H9 (cell line): ENCODE measurements at regions not wholly inside any gene's neighbourhood (a gene's known extent, or its start where the extent isn't known, plus 50 kb on each side); places are given as distances from the start of the nearest gene placed in this dataset.

ENCODE experiments used
- DNase-seq: peaks from one replicate; pipeline ENCODE4 v3.0.0-alpha.2; 2017
- H2AFZ ChIP-seq: one replicate; pipeline ENCODE4 v1.6.1; 2013; ENCODE audit warnings: mild to moderate bottlenecking, low read length, control low read depth, moderate library complexity
- H2AK5ac ChIP-seq: 2 replicates; pipeline ENCODE4 v1.6.1; 2013; ENCODE audit warnings: low read length, control low read depth, mixed read lengths; ENCODE audit not compliant: insufficient read length
- H2BK120ac ChIP-seq: one replicate; pipeline ENCODE4 v1.6.1; 2013; ENCODE audit warnings: low read depth, mild to moderate bottlenecking, low read length, control low read depth, inconsistent platforms; ENCODE audit not compliant: poor library complexity, severe bottlenecking
- H2BK12ac ChIP-seq: 2 replicates; pipeline ENCODE4 v1.6.1; 2013; ENCODE audit warnings: low read length, control low read depth, mixed read lengths, low read depth; ENCODE audit not compliant: insufficient read length
- H2BK15ac ChIP-seq: 2 replicates; pipeline ENCODE4 v1.6.1; 2013; ENCODE audit warnings: low read depth, low read length, control low read depth
- H2BK20ac ChIP-seq: one replicate; pipeline ENCODE4 v1.6.1; 2013; ENCODE audit warnings: low read depth, mild to moderate bottlenecking, low read length, control low read depth, inconsistent platforms; ENCODE audit not compliant: poor library complexity, severe bottlenecking
- H2BK5ac ChIP-seq: 2 replicates; pipeline ENCODE4 v1.6.1; 2013; ENCODE audit warnings: low read length, control low read depth, mixed read lengths; ENCODE audit not compliant: insufficient read length
- H3K14ac ChIP-seq: 2 replicates; pipeline ENCODE4 v1.6.1; 2013; ENCODE audit warnings: low read length, control low read depth; ENCODE audit not compliant: insufficient read depth
- H3K18ac ChIP-seq: 2 replicates; pipeline ENCODE4 v1.6.1; 2013; ENCODE audit warnings: low read depth, mild to moderate bottlenecking, mixed read lengths, low read length, control low read depth; ENCODE audit not compliant: insufficient read length
- H3K23ac ChIP-seq: 2 replicates; pipeline ENCODE4 v1.6.1; 2013; ENCODE audit warnings: low read length, control low read depth, mixed read lengths, low read depth; ENCODE audit not compliant: insufficient read length
- H3K23me2 ChIP-seq: 2 replicates; pipeline ENCODE4 v1.6.1; 2013; ENCODE audit warnings: low read depth, mild to moderate bottlenecking, mixed read lengths, low read length, control low read depth; ENCODE audit not compliant: insufficient read length, poor library complexity, severe bottlenecking
- H3K27ac ChIP-seq: 2 replicates; pipeline ENCODE4 v1.5.1; 2013; ENCODE audit warnings: low read length, control low read depth, mixed read lengths, low read depth; ENCODE audit not compliant: insufficient read length
- H3K27me3 ChIP-seq: 2 replicates; pipeline ENCODE4 v1.6.1; 2013; ENCODE audit warnings: low read length, control low read depth, inconsistent platforms; ENCODE audit not compliant: insufficient read depth
- H3K4ac ChIP-seq: 2 replicates; pipeline ENCODE4 v1.6.1; 2013; ENCODE audit warnings: low read depth, mild to moderate bottlenecking, control low read depth, inconsistent platforms, low read length, moderate library complexity
- H3K4me1 ChIP-seq: 2 replicates; pipeline ENCODE4 v1.6.1; 2013; ENCODE audit warnings: low read length, control low read depth, inconsistent platforms; ENCODE audit not compliant: insufficient read depth
- H3K4me2 ChIP-seq: 2 replicates; pipeline ENCODE4 v1.6.1; 2013; ENCODE audit warnings: low read length, control low read depth, mixed read lengths; ENCODE audit not compliant: insufficient read length, insufficient read depth
- H3K56ac ChIP-seq: 2 replicates; pipeline ENCODE4 v1.6.1; 2013; ENCODE audit warnings: low read depth, mild to moderate bottlenecking, mixed read lengths, low read length, control low read depth; ENCODE audit not compliant: insufficient read length
- H3K79me1 ChIP-seq: 2 replicates; pipeline ENCODE4 v1.6.1; 2013; ENCODE audit warnings: low read depth, mild to moderate bottlenecking, moderate library complexity, low read length, control low read depth, inconsistent platforms; ENCODE audit not compliant: insufficient read depth, poor library complexity, severe bottlenecking
- H3K79me2 ChIP-seq: 2 replicates; pipeline ENCODE4 v1.6.1; 2013; ENCODE audit warnings: low read length, control low read depth, inconsistent platforms; ENCODE audit not compliant: insufficient read depth
- H3K9ac ChIP-seq: 2 replicates; pipeline ENCODE4 v1.6.1; 2013; ENCODE audit warnings: low read length, control low read depth, mixed read lengths; ENCODE audit not compliant: insufficient read length; ENCODE audit errors: extremely low read depth
- H3K9me3 ChIP-seq: one replicate; pipeline ENCODE4 v1.6.1; 2013; ENCODE audit warnings: low read depth, low read length, inconsistent platforms; ENCODE audit not compliant: control insufficient read depth
- H3T11ph ChIP-seq: one replicate; pipeline ENCODE4 v1.6.1; 2013; ENCODE audit warnings: mild to moderate bottlenecking, low read length, control low read depth, inconsistent platforms
- H4K20me1 ChIP-seq: one replicate; pipeline ENCODE4 v1.6.1; 2013; ENCODE audit not compliant: control insufficient read depth, insufficient read length, insufficient read depth
- H4K5ac ChIP-seq: 2 replicates; pipeline ENCODE4 v1.6.1; 2013; ENCODE audit warnings: low read depth, mild to moderate bottlenecking, mixed read lengths, low read length, control low read depth; ENCODE audit not compliant: insufficient read length
- H4K8ac ChIP-seq: replicated peaks from 2 replicates; pipeline ENCODE4 v1.6.1; 2013; ENCODE audit warnings: low read length, control low read depth, mixed read lengths, low read depth; ENCODE audit not compliant: insufficient read length
- H4K91ac ChIP-seq: 2 replicates; pipeline ENCODE4 v1.6.1; 2013; ENCODE audit warnings: low read depth, mild to moderate bottlenecking, moderate library complexity, mixed read lengths, low read length, control low read depth; ENCODE audit not compliant: insufficient read length
- H3K27ac Mint-ChIP-seq, 3 experiments: 2 replicates in 2 of 3; 3 replicates in 1 of 3; pipeline ENCODE4 v1.8.0; 2020 to 2021; ENCODE audit warnings: mixed read lengths in 3 of 3, mild to moderate bottlenecking in 1 of 3, moderate library complexity in 1 of 3
- H3K27me3 Mint-ChIP-seq: 2 replicates; pipeline ENCODE4 v1.8.0; 2021; ENCODE audit warnings: low read depth, mild to moderate bottlenecking, moderate library complexity, mixed read lengths
- H3K36me3 Mint-ChIP-seq, 3 experiments: 2 replicates in 2 of 3; 3 replicates in 1 of 3; pipeline ENCODE4 v1.8.0; 2020 to 2021; ENCODE audit warnings: low read depth in 3 of 3, mixed read lengths in 3 of 3; ENCODE audit not compliant: insufficient read depth in 1 of 3
- H3K4me1 Mint-ChIP-seq, 2 experiments: 2 replicates each; pipeline ENCODE4 v1.8.0; 2020; ENCODE audit warnings: mixed read lengths in 2 of 2
- H3K4me3 Mint-ChIP-seq, 2 experiments: 2 replicates in 1 of 2; 3 replicates in 1 of 2; pipeline ENCODE4 v1.8.0; 2020 to 2021; ENCODE audit warnings: mild to moderate bottlenecking in 2 of 2, mixed read lengths in 2 of 2, moderate library complexity in 1 of 2
- H3K9me3 Mint-ChIP-seq, 2 experiments: 2 replicates in 1 of 2; 3 replicates in 1 of 2; pipeline ENCODE4 v1.8.0; 2020; ENCODE audit warnings: mild to moderate bottlenecking in 2 of 2, mixed read lengths in 2 of 2, moderate library complexity in 1 of 2
- WGBS: extraction: QIAGEN DNeasy Blood & Tissue Kit; methylation state at CpG from one replicate; pipeline ENCODE4 v1.1.7; 2013; ENCODE audit warnings: missing lambda C conversion rate, low lambda C conversion rate, mixed read lengths; ENCODE audit not compliant: insufficient read length; ENCODE audit errors: extremely low coverage; 5-methylcytosine and 5-hydroxymethylcytosine counted together
- TF ChIP-seq, protein P1 (sequence below): fragments of 200-600 bp; sonication (generic); conservative IDR thresholded peaks from 3 replicates; pipeline ENCODE4 v1.8.0; 2021; ENCODE audit warnings: antibody characterized with exemption, mild to moderate bottlenecking

DNA sequence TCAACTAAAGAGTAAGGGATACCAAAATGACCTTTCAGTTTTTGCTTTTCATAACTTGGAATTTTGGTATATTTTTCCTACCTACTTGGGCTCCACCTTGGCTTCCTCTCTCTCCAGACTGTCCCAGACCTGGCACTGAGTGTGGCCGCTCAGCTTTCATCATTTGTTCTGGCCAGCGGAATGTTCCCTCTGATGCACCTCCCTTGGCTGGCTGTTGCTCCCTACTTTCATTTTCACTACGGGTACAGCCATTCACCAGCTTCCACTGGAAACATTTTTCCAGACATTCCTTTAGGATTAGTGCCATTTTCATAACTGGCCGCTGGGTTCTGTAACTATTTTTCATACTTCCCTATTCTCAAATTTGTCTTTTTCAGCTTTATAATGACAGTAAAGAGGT is 487.4 kb downstream of the TENT5A start:
- no peak overlapping the region for H4K91ac ChIP-seq
- H2AFZ ChIP-seq: no peak overlapping the region
- H2BK15ac ChIP-seq: no peak overlapping the region
- no peaks in the 10 kb centered on the region for H3K4me1 ChIP-seq
- Mint-ChIP-seq H3K36me3 (no peaks in the 10 kb centered on the region), H3K27ac (no peak overlapping the region), H3K27me3 (0 out of 2 replicates have a peak, but pooled peaks cover 2% of the 10 kb centered on the region), H3K4me1 (no peaks in the 10 kb centered on the region), H3K4me3 (no peak overlapping the region), H3K9me3 (peaks cover 0 to 2% of the 10 kb centered on the region in 2 experiments; a peak in 4 of 5 replicates)
- no peaks in the 10 kb centered on the region for H3K23me2 ChIP-seq
- H2BK12ac ChIP-seq: no peak overlapping the region
- H3K18ac ChIP-seq: no peak overlapping the region
- H3K79me2 ChIP-seq: no peaks in the 10 kb centered on the region
- H3K27me3 ChIP-seq: no peaks in the 10 kb centered on the region
- H2BK20ac ChIP-seq: no peak overlapping the region
- H3T11ph ChIP-seq: no peak overlapping the region
- DNase-seq: no peak
- no peaks in the 10 kb centered on the region for H3K9me3 ChIP-seq
- no peak overlapping the region for H4K5ac ChIP-seq
- H4K8ac ChIP-seq: no peak overlapping the region
- H3K4ac ChIP-seq: no peak overlapping the region
- no peaks in the 10 kb centered on the region for H4K20me1 ChIP-seq
- no peak overlapping the region for H3K9ac ChIP-seq
- H3K79me1 ChIP-seq: no peaks in the 10 kb centered on the region
- no peak overlapping the region for H3K27ac ChIP-seq
- TF ChIP-seq, protein P1, sequence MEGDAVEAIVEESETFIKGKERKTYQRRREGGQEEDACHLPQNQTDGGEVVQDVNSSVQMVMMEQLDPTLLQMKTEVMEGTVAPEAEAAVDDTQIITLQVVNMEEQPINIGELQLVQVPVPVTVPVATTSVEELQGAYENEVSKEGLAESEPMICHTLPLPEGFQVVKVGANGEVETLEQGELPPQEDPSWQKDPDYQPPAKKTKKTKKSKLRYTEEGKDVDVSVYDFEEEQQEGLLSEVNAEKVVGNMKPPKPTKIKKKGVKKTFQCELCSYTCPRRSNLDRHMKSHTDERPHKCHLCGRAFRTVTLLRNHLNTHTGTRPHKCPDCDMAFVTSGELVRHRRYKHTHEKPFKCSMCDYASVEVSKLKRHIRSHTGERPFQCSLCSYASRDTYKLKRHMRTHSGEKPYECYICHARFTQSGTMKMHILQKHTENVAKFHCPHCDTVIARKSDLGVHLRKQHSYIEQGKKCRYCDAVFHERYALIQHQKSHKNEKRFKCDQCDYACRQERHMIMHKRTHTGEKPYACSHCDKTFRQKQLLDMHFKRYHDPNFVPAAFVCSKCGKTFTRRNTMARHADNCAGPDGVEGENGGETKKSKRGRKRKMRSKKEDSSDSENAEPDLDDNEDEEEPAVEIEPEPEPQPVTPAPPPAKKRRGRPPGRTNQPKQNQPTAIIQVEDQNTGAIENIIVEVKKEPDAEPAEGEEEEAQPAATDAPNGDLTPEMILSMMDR: no peak
- H2BK120ac ChIP-seq: no peak overlapping the region
- no CpG with 5 or more reads among the region's 4 CpGs for WGBS
- no peak overlapping the region for H3K14ac ChIP-seq
- no peak overlapping the region for H3K23ac ChIP-seq
- H2AK5ac ChIP-seq: no peak overlapping the region
- H3K4me2 ChIP-seq: no peak overlapping the region
- no peak overlapping the region for H2BK5ac ChIP-seq
- no peak overlapping the region for H3K56ac ChIP-seq
